HG03108 (cell line): ENCODE measurements at regions not wholly inside any gene's neighbourhood (a gene's known extent, or its start where the extent isn't known, plus 50 kb on each side); places are given as distances from the start of the nearest gene placed in this dataset.
"Not testable (repeated sequence)": the region's sequence is repeated elsewhere in the genome, so short reads cannot be mapped to it uniquely, and the experiment has no call there.

ENCODE experiments used
- ATAC-seq: cut with Tn5 transposase; IDR thresholded peaks from one replicate; pipeline ENCODE4 v1.9.1; 2021; ENCODE audit warnings: moderate library complexity; ENCODE audit not compliant: unreplicated experiment

DNA sequence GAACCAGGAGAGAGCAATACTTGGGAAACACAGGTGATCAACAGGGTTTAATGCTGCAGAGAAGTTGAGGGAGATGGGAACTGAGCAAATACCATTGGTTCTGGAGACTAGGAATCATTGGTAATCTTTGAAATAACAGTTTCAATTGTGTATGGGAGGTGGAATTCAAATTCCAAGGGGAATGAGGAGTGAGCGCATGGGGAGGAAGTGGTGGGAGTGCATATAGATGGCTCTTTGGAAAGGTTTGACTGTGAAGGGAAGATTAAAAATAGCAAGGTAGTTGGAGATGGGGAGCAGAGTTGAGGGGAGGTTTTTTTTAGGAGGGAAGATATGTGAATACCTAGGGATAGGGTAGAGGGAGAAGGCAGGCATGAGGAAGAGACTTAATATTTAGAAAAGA lies 51.1 kb upstream of the ROPN1 start:
- ATAC-seq: no peak

GRCh38 chr3:124044956-124045355 lies 53.0 kb upstream of the ROPN1 start:
- ATAC-seq: no peak

DNA sequence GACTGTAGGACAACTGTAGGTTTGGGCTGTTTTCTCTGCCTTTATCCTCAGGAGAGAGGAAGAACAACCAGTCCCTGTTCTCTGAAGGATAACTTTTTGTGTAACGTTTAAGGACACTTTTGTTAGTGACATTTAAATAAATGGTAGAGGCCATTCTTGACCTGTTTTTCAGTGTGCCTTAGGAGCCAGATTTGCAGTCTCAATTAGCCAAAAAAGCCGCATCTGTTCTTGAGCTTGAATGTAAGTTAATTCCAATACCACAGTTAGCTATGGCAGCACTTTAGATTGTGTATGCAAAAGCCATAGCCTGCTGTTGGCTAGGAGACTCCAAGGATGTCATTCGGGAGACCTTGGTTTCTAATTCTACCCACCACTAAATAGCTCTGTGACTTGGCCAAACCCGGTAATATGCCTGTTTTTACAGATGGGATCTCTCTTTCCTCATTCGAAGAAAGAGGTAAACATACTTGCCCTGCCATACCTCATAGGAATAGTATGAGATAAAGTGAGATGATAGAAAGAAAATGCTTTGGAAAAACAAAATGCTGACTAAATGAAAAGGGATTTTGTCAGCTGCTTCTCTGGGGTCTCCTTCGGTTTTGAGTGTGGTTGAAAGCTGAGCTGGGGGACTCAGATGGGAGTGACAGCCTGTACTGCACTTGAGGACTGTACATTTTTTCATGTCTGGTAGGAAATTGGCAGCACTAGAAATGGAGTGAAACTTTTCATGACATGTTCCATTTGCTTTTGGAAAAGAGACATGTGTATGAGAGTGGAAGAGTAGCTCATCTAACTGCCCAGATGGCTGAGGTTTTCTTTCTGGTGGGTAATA lies 57.3 kb upstream of the ROPN1 start:
- ATAC-seq: no peak

DNA sequence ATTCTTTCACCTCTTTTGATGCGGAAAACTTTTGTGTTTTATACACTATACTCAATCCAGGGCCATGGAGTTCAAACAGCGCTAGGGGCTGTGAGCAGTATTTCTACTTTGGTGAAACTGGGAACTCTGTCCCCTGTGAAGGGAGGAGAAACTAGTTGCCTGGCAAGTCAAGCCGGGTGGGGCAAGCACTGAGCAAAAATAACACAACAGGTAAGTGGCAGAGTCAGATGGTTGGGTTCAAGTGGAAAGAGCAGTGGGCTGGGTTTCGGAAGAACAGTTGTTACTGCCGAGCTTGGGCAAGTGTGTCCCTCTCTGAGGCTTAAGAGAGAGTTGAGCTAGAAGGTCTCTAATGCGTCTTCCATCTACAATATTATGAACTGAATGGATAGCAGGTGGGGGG lies 59.7 kb upstream of the ROPN1 start:
- no peak for ATAC-seq

GRCh38 chr3:124053871-124054270 lies 61.9 kb upstream of the ROPN1 start:
- ATAC-seq: no peak

- ATAC-seq: no peak
Observed at GRCh38 chr3:124056846-124057245, 64.9 kb upstream of the ROPN1 start.

DNA sequence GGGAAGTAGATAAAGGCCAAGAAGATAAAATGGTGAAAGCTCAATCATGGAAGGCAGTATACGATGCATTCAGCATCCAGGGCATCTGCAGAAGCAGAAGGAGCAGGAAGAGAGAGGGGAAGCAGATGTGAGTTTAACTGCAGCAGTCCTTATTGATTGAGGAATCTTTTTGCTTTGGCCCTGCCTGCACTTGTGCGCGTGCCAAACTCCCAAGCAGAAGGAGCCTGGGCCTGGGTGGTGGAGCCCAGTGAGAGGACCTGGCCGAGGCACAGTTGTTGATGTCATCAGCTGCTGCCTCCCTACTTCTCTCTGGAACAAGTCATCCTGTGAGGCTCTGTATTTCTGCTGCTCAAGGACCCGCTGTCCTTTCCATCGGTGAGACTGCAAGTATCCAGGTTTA lies 65.5 kb upstream of the ROPN1 start:
- ATAC-seq: no peak

DNA sequence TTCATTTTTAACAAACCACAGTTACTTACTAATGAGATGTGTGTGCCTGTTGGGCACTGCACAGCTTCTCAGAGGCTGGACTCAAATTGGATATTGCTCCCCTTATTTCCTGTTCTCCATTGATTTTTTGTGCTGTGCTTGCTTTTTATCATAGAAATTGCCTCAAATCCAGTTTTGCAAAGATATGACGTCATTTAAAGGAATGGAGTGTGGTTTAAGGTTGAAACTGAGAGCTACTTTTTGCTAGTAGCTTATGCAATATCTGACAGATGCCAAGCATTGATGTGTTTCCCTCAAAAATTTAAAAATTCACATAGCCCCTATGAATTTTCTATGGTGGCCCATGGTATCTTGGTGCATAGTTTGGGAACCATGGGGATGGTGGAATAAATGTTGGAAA lies 67.7 kb upstream of the ROPN1 start:
- ATAC-seq: no peak

DNA sequence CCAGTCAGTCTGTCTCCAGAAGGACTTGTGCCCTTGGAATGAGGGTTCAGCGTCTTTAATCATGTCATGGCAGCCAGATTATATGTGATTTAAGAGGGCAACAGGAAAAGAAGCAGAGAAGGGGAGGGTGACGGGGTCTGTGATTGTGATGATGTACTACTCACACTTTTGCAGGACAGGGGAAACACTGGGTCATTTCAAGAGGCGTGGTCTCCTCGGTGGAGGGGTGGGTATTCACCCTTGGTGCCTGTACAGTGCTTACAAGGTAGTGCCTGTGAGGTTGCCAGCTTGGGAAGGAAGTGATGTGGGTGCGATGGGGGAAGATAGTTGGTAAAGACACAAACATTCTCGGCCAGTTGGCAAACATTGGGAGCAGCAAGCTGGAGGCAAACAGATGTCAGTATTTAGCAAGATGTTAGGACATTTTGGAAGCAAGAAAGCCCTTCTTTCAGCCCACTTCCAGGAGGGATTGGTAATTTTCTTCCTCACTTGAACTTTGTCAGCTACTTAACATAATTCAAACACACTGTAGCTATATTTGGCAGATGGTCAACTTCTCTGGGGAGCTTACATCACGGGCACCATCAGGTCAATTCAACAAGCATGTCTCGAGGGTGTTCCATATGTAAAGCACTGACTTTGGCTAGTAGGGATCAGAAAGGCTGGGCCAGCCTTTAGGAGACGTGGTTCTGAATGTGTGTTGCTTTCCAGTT lies 71.4 kb upstream of the ROPN1 start:
- no peak for ATAC-seq

DNA sequence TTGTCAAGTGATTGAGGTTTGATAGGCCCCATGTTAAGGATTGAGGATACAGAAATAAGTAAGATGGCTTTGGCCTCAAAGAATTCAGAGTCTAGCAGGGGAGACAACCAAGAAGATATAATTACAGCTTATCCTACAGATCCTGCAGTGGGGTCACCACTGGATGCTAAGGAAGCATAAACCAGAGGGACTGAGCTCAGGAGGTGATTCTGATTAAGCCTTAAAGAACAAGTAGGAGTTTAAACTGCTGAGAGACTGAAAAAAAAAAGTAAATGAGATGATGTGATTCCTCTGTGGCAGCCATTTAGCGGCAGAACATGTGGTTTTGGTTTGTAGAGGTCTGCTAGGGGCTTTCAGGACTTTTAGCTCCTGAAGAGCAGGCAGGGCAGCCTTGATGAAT lies 72.1 kb upstream of the ROPN1 start:
- no peak for ATAC-seq

DNA sequence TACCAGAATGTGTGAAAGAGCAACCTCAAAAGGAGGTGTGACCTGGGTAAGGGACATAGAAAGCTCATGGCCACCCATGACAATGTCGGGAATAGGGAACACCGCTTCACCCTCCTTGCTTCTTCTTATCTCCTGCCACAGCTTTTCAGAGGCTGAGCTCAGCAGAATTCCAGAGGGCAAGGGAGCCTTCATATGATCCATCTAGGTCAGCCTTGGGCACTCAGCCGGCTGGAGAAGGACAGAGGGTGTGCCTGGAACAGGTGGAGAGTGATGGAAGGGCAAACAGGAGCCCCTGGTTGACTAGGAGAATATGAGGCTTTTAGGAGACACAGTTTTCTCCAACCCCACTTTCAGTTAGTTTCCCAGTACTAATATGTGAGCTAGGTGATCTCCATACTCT lies 74.6 kb upstream of the ROPN1 start:
- not testable (repeated sequence) for ATAC-seq

DNA sequence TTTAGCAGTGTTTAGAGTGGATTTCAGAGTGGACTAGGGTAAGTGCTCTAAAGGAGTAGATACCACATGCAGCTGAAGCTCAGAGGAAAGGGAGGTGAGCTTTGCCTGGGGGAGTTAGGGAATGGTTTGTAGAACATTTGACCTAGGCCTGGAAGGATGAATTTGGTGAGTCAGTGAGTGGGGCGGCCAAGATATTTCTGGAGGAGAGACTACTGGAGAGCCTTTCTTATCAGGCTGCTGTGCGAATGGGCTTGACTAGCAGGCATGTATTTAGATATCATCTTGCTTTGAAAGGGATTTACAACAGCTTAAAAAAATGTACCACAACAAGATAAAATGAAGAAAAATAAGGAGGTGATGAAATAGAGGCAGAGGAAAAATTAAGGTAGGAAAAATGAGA lies 77.8 kb upstream of the ROPN1 start:
- ATAC-seq: not testable (repeated sequence)

- not testable (repeated sequence) for ATAC-seq
Observed at GRCh38 chr3:124075090-124075489, 83.2 kb upstream of the ROPN1 start.

- ATAC-seq: no peak
Observed at GRCh38 chr3:124075753-124076152, 83.8 kb upstream of the ROPN1 start.

- ATAC-seq: no peak
Observed at GRCh38 chr3:124076235-124076634, 84.3 kb upstream of the ROPN1 start.

GRCh38 chr3:124078953-124079911 lies 87.3 kb upstream of the ROPN1 start:
- no peak for ATAC-seq

DNA sequence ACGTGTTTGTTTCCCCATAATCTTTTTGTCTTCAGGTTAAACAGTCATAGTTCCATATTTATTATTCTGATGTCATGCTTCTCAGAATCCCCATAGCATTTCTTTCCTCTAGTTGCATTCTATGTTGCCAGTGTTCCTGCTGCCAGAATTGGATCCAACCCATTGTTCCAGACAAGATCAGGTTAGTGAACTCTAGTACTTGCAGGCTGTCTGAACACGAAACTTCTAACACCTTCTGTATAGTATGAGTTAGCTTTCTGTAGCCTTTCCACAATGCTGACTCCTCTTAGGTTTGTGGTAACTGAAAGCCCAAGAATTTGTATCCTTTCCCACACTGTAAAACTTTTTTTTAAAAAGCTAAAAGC lies 88.0 kb upstream of the ROPN1 start:
- no peak for ATAC-seq

DNA sequence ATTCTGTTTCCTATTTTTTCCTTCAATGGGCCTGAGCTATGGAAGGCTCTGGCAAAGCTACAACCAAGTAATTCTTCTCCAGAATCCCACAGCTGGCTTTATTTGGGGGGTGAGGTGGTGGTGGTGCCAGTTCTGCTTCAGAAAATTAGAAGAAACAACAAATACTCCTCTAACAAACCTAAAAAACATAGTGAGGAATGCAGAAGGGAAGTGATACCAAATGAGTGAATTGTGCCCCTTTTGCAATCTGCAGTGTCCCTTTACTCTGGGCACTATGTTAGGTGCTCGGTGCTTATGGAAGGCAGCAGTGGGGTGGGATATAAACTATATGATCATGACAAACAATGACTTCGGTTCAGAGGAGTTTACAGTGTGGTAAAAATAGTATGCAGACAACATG lies 90.4 kb upstream of the ROPN1 start:
- ATAC-seq: no peak

DNA sequence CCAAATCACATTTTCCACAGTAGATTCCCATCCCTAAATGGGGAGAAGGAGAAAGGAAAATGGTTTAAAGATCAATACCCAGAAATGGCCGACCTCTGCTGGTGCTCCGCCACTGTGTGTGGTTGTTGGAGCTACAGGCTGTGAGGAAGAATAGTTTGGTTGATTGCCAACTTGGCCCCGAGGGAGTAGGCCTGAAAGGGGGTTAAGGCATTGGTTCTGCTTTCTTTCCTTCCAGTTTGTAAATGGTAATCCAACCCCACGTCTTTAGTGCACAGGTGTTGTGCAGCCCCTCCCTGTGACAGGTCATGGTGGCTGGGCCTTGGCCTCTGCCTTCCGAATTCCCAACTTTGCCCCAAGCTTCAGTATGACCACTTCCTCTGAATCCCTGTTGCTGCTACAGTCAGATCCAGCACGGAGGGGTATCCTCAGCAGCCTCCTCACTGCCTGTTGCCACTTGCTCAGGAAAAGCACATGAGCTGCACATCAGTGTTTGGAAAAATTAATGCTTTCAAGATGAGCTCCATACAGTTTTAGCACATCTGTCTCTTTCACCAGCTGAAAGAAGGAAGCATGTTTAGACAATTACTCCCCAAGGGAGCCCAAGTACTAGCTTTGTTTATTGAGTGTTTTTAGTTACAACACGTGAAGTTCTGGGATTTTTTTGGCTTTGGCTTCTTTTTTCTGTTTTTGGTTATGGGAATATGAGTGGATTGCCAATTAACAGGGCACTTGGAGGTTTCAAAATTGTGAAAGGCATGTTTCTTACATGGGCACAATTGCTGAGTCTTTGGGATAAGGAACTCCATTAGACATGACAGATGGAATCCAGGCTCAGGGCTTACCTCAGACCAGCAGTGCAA lies 92.3 kb upstream of the ROPN1 start:
- ATAC-seq: no peak

DNA sequence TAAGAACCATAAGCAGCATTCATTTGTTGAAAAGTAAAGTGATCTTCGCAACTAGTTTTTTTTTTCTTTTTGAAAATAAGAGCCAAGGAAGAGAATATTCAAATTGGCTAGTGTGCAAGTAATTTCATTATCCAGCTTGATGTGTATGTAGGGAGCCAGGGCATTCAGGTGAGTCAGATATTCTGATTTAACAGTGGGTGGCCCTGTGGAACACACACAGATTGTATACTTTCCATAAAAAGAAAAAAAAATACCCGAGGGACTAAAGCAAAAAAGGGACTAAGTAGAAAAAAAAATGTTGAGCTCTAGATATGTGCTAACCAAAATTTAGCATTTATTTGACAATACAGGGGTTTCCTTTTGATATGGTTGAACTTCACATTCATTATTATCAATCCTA lies 96.9 kb upstream of the ROPN1 start:
- ATAC-seq: no peak

GRCh38 chr3:124089214-124089613 lies 97.3 kb upstream of the ROPN1 start:
- ATAC-seq: no peak
